GM21360 (cell line): ENCODE measurements at regions not wholly inside any gene's neighbourhood (a gene's known extent, or its start where the extent isn't known, plus 50 kb on each side); places are given as distances from the start of the nearest gene placed in this dataset.

Source experiments
- ATAC-seq: cut with Tn5 transposase; IDR thresholded peaks from one replicate; pipeline ENCODE4 v1.9.1; 2021; ENCODE audit warnings: mild to moderate bottlenecking, moderate library complexity; ENCODE audit not compliant: unreplicated experiment

- ATAC-seq: no peak
These were observed 266.2 kb upstream of the PLXNA2 start for GRCh38 chr1:208510192-208510952.

- no peak for ATAC-seq
These were observed 267.2 kb upstream of the PLXNA2 start for GRCh38 chr1:208511242-208511860.

- no peak for ATAC-seq
These were observed 269.6 kb upstream of the PLXNA2 start for GRCh38 chr1:208513799-208514198.

GRCh38 chr1:208515129-208515528 is 270.9 kb upstream of the PLXNA2 start:
- ATAC-seq: no peak

GRCh38 chr1:208516780-208517179 is 272.6 kb upstream of the PLXNA2 start:
- ATAC-seq: no peak

- no peak for ATAC-seq
These were observed 276.4 kb upstream of the PLXNA2 start for GRCh38 chr1:208520438-208521099.

- ATAC-seq: no peak
These were observed 277.4 kb upstream of the PLXNA2 start for GRCh38 chr1:208521534-208521933.

GRCh38 chr1:208523007-208523406 is 278.8 kb upstream of the PLXNA2 start:
- no peak for ATAC-seq

GRCh38 chr1:208524376-208524775 is 280.2 kb upstream of the PLXNA2 start:
- no peak for ATAC-seq

- no peak for ATAC-seq
These were observed 280.7 kb upstream of the PLXNA2 start for GRCh38 chr1:208524925-208525324.

- no peak for ATAC-seq
These were observed 281.2 kb upstream of the PLXNA2 start for GRCh38 chr1:208525417-208525816.

GRCh38 chr1:208526613-208527125 is 282.5 kb upstream of the PLXNA2 start:
- ATAC-seq: no peak

- ATAC-seq: no peak
These were observed 283.0 kb upstream of the PLXNA2 start for GRCh38 chr1:208527156-208527555.

GRCh38 chr1:208528578-208529240 is 284.5 kb upstream of the PLXNA2 start:
- ATAC-seq: no peak

- no peak for ATAC-seq
These were observed 287.0 kb upstream of the PLXNA2 start for GRCh38 chr1:208531003-208531750.

GRCh38 chr1:208533746-208534598 is 289.8 kb upstream of the PLXNA2 start:
- ATAC-seq: no peak

- ATAC-seq: no peak
These were observed 290.4 kb upstream of the PLXNA2 start for GRCh38 chr1:208534599-208534897.

- no peak for ATAC-seq
These were observed 290.8 kb upstream of the PLXNA2 start for GRCh38 chr1:208534979-208535378.

- ATAC-seq: no peak
These were observed 291.3 kb upstream of the PLXNA2 start for GRCh38 chr1:208535511-208535910.

GRCh38 chr1:208536212-208536611 is 292.0 kb upstream of the PLXNA2 start:
- no peak for ATAC-seq
